CD4-positive, alpha-beta T cell treated with Interferon gamma for 1 hour (primary cell): ENCODE measurements at regions not wholly inside any gene's neighbourhood (a gene's known extent, or its start where the extent isn't known, plus 50 kb on each side); places are given as distances from the start of the nearest gene placed in this dataset.
"Not testable (repeated sequence)": the region's sequence is repeated elsewhere in the genome, so short reads cannot be mapped to it uniquely, and the experiment has no call there.

Source experiments
- DNase-seq: peaks from one replicate; pipeline ENCODE4 v3.0.0-alpha.2; 2020

DNA sequence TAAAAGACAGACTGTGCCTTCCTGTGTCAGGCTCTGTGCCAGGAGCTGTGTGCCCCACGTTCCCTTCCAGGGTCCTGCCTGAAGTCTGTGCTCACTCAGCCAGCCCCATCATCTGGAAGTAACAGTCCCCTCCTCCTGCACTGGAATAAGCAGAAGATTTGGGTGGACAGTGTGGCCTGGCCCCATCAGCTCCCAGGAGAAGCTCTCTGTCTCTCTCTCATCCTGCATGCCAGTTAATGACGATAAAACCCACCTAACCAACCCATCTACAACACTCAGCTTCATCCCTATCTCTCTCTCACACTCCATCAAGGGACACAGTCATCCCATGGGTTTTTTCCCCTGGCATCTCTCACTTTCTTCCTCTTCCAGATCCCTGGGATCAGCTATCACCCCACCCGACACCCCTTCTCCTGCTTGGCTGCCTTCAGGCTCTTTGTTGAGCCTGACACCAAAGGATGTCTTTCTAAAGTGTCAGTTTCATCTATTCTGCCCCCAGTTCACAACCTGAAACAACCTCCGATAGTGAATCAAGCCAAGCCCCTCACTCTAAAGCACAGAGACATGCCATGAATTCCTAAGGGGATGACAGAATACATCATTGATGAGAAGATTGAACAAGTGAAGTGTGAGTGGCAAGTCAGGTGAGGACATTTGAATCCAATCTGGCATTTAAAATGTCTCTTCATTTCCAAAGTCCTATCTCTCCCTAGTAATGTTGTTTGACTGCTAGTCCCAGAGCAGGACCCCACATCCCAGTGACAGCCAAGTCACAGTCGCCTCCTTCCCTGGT is 91.4 kb upstream of the TOP3B start:
- DNase-seq: no peak

DNA sequence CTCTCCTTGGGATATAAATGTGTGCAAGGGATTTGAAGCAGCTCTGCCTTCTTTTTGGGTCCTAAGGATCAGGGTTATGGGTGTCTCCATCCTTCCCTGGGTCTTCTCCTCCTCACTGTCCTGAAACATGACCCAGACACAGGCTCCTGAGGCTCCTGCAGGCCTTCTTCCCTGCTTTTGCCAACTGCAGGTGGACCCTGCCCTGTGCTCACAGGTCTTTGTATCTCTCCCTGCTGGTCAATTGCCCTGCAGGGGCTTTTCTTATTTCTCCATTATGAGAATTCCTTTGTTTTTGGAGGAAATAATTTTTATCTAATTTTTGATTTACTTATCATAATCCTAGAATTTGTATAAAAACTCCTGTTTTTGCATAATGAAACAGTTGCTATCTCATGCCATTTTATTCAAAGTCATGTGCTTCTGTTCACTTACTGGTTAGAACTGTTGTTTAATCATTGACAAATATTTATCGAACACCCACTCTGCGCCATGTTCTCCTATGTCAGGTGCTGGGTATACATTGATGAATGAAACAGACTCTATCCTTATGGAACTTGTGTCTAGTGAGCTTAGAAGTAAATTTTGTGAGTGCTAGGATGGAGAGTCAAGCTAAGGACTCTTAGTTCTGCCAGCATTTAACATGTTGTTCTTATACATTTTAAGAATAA is 89.7 kb upstream of the TOP3B start:
- no peak for DNase-seq

- no peak for DNase-seq
Measured at GRCh38 chr22:22071455-22071854, 88.9 kb upstream of the TOP3B start.

DNA sequence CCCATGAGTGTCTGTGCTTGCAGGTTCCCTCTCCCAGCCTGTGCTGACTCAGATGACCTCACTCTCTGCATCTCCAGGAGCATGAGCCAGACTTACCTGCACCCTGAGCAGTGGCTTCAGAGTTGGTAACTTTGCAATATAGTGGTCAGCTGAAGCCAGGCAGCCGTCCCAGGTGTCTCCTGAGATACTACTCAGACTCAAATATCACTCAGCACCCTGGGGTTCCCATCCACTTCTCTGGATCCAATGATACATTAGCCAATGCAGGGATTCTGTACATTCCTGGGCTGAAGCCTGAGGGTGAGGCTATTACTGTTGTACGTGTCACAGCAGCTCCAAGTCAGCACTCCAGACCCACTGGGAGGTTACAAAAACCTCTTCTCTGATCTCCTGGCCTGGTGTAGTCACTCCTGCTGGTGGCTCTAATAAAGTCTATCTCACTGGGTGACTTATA is 87.8 kb upstream of the TOP3B start:
- no peak for DNase-seq

- no peak for DNase-seq
Measured at GRCh38 chr22:22069450-22070370, 87.1 kb upstream of the TOP3B start.

GRCh38 chr22:22068657-22069056 is 86.1 kb upstream of the TOP3B start:
- DNase-seq: no peak

DNA sequence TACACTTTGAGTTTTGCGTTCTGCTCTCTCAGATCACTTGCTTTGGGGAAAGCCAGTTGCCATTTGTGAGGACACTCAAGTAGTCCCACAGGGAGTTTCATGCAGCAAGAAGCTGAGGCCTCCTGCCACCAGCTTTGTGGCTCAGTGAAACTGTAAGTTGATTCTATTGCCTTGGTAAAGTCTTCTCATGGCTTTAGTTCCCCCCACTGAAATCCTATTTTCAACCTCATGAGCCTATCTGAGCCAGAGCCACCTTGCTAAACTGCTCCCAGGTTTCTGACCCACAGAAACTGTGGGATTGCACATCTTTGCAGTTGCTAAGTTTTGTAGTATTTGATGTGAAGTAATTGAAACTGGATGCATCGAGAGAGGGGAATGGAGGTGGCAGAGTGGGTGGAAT is 85.4 kb upstream of the TOP3B start:
- DNase-seq: no peak

DNA sequence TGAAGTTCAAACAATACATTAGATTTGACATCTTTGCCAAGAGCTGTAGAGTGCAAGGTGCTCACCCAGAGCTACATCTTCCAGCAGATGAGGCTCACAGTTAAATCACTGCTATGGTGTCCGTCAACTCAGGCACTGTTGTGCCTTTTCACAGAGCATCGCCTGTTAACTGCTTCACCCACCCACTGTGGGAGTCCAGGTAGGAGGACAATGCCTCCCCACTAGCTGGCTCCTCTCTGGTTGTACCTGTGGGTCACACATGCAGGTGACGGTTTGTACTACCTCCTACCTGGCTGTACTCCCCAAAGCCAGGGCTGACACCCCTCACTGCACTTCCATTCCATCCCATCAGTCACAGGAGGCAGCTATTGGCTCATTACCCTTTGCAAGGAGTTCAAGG is 84.6 kb upstream of the TOP3B start:
- no peak for DNase-seq

DNA sequence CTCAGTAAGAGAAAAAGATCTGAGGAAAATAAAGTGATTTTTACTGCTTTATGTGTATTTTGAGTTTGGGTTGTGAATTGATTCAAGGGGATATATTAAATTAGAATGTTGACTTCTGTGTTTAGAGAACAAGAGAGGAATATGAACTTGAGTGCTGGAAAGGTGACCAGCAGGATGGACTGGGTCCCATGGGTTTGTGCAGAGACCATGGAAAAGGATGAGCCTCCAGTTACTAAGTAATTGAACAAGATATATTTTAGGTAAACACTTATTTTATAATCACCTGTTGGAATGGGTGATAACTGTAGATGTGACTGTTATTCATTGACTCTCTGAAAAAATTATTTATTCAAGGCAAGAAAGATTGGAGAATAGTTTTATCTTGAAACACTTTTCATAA is 82.0 kb upstream of the TOP3B start:
- no peak for DNase-seq

DNA sequence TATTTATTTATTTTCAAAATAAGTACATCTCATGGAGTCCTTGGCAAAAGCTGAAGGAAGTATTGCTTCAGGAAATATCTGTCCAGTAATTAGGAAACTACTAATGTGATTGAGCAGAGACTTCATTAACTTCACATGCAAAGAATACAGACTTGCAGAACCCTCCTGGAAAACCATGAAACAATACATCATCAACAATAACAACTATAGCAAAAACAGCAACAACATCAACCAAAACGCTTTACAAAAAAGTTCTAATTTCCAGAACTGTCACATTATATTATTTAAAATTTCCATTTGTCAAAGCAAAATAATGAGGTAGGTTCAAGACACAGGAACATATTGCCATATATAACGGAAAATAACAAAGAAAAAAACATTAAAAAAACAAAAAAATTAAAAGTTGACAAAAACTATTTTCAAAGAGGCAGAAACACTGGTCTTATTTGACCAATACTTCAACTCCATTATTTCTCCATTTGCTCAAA is 79.8 kb upstream of the TOP3B start:
- DNase-seq: no peak

- no peak for DNase-seq
Measured at GRCh38 chr22:22061085-22062077, 78.8 kb upstream of the TOP3B start.

DNA sequence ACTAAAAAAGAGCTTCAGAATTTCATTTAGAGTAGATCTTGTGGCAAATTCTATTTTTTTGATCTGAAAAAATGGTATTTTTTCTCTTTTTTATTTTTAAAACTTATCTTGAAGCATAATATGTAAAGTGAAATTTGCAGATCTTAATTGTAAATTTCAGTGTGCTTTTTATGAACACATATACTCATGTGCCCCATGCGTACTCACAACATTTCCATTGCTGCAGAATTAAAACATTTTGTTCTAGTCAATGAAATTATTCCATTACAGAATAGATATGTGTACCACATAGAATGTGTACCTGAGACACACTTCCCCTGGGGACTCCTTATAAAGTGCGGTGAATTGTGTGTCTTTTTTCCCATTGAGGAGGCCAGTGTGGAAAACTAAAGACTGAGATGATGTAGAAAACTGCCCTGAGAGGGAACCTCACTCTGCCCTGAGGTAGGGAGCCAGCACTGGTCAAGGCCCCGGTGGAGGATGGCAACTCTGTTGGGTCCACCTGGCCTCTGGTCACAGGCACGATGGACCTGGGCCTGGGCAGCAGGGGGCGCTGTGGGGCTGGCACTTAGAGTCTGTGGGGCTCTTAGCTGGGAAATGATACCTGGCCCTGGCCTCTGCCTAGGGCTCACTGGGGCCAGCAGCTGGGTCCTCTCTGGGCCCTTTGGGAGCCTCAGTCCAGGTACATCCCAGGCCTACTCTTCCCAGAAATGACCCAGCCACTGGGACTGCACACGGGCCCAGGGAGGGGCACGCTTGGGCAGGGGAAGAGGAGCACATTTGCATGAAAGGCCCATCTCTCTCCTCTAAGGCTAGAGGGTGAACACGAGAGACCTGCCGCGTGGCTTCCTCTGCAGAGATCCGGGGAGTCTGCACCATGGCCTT is 77.9 kb upstream of the TOP3B start:
- peak; percentile 44 for DNase-seq

- no peak for DNase-seq
Measured at GRCh38 chr22:22059291-22060002, 76.9 kb upstream of the TOP3B start.

- DNase-seq: no peak
Measured at GRCh38 chr22:22058633-22059290, 76.2 kb upstream of the TOP3B start.

- no peak for DNase-seq
Measured at GRCh38 chr22:22057617-22058378, 75.2 kb upstream of the TOP3B start.

GRCh38 chr22:22056809-22057594 is 74.4 kb upstream of the TOP3B start:
- not testable (repeated sequence) for DNase-seq

DNA sequence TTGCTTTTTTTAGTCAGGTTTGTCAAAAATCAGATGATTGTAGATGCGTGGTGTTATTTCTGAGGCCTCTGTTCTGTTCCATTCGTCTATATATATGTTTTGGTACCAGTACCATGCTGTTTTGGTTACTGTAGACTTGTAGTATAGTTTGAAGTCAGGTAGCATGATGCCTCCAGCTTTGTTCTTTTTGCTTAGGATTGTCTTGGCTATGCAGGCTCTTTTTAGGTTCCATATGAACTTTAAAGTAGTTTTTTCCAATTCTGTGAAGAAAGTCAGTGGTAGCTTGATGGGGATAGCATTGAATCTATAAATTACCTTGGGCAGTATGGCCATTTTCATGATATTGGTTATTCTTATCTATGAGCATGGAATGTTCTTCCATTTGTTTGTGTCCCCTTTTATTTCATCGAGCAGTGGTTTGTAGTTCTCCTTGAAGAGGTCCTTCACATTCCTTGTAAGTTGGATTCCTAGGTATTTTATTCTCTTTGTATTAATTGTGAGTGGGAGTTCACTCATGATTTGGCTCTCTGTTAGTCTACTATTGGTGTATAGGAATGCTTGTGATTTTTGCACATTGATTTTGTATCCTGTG is 70.1 kb upstream of the TOP3B start:
- DNase-seq: not testable (repeated sequence)

GRCh38 chr22:22051032-22051431 is 68.4 kb upstream of the TOP3B start:
- not testable (repeated sequence) for DNase-seq
